Gastrocnemius medialis (tissue), 4 donors: ENCODE measurements at regions not wholly inside any gene's neighbourhood (a gene's known extent, or its start where the extent isn't known, plus 50 kb on each side); places are given as distances from the start of the nearest gene placed in this dataset.

Experiments
- POLR2A ChIP-seq, 2 donors: fragments of 450-650 bp; IDR thresholded peaks; one replicate each; pipeline ENCODE4 v1.6.1; 2017; ENCODE audit warnings: antibody characterized with exemption in 2 of 2, mild to moderate bottlenecking in 2 of 2, moderate library complexity in 2 of 2
- TF ChIP-seq, protein P1 (sequence below), 5 experiments: fragments of 450-650 bp in 3 of 5; fragments of 200-600 bp in 2 of 5; sonication (generic) in 2 of 5; IDR thresholded peaks in 4 of 5; conservative IDR thresholded peaks in 1 of 5; 1 replicate in 4 of 5; 2 replicates in 1 of 5; pipeline ENCODE4 v1.5.1; 2016 to 2019; ENCODE audit warnings: antibody characterized with exemption in 5 of 5, mild to moderate bottlenecking in 3 of 5, moderate library complexity in 3 of 5

DNA sequence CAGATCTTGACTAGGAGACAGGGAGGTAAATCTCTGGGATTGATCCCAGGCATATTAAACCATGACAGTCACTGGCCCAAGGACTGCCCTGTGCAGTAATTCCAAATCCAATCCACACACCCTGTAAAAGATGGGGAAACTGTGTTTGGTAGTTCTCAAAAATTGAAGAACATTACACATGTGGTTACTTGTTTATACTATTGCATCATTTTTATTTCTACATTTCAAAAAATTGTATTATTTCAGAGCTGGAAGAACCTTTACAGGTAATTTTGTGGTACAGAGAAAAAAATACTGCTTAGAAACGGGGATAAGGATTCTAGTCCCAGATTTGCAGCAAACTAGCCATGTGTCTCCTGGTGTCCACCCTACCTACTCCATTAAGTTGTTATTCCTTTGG, 400.5 kb downstream of the LRIG3 start:
- TF ChIP-seq, protein P1, sequence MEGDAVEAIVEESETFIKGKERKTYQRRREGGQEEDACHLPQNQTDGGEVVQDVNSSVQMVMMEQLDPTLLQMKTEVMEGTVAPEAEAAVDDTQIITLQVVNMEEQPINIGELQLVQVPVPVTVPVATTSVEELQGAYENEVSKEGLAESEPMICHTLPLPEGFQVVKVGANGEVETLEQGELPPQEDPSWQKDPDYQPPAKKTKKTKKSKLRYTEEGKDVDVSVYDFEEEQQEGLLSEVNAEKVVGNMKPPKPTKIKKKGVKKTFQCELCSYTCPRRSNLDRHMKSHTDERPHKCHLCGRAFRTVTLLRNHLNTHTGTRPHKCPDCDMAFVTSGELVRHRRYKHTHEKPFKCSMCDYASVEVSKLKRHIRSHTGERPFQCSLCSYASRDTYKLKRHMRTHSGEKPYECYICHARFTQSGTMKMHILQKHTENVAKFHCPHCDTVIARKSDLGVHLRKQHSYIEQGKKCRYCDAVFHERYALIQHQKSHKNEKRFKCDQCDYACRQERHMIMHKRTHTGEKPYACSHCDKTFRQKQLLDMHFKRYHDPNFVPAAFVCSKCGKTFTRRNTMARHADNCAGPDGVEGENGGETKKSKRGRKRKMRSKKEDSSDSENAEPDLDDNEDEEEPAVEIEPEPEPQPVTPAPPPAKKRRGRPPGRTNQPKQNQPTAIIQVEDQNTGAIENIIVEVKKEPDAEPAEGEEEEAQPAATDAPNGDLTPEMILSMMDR (IDR thresholded peaks at IDR 0.05 in 4 of 5, conservative IDR thresholded peaks at IDR 0.05 in 1 of 5) = no peak
- no peak for TF ChIP-seq POLR2A (IDR thresholded peaks at IDR 0.05)
